Amniotic stem cell (primary cell): ENCODE measurements at regions not wholly inside any gene's neighbourhood (a gene's known extent, or its start where the extent isn't known, plus 50 kb on each side); places are given as distances from the start of the nearest gene placed in this dataset.

Source experiments
- DNase-seq: peaks from one replicate; lab custom pipeline; 2025; lab: John Stamatoyannopoulos, UW

DNA sequence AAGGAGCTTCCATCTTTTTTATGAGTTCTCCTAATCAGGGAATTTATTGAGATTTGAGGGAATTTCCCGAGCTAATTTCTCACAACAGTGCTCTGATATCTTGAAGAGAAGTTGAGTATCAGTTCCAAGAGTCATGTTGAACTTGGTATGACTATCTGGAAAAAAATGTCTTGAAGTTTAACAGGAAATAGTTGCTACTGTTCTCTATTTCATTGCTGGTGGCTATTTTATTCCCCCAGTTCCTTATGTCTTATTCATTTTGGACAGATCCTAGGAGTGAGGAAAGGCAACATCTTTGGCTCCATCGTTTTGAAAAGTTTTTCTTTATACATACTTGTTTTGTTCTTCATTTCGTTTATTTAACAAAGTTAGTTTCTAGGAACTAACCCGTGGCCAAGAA, 307.8 kb upstream of the AGTR1 start:
- no peak for DNase-seq

DNA sequence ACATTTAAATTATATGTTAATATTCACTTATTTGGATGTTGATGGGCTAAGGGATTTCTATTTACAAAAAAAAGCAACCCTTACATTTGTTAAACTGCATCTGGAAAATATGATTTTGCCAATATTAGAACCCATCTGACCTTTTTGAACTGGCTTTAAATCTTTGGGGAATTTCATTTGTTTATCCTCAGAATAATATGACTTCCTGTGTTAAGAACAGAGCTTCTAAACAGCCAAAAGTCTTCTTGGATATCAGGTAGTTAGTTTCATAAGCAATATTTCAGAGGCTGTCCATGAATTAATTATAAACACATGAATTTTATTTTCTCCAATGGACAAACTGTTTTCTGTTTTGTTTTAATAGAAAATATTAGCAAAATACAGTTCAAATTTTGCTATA, 301.9 kb upstream of the AGTR1 start:
- no peak for DNase-seq

- DNase-seq, result no peak
Observed at GRCh38 chr3:148400754-148401153, 296.9 kb upstream of the AGTR1 start.

GRCh38 chr3:148408667-148409066, 289.0 kb upstream of the AGTR1 start:
- no peak for DNase-seq

GRCh38 chr3:148420242-148420641, 277.5 kb upstream of the AGTR1 start:
- no peak for DNase-seq

GRCh38 chr3:148428862-148429605, 268.7 kb upstream of the AGTR1 start:
- DNase-seq, result no peak

DNA sequence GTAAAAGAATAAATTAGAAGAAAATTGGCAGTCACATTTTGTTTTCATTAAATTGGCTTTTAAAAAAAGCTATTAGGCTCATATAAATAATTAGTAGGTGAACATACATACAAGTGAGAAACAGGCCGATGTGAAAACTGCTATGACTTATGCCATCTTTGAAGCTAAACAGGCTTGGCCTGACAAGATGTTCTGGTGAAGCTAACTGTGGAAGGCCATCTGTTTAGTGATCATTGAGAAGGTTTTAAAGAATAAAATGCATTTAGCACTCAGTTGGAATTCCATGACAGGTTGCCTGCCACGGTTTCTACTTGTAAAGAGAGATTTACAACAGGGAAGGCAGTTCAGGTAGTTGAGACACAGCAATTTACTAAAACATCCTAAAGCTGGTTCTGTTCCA, 264.0 kb upstream of the AGTR1 start:
- DNase-seq, result no peak

DNA sequence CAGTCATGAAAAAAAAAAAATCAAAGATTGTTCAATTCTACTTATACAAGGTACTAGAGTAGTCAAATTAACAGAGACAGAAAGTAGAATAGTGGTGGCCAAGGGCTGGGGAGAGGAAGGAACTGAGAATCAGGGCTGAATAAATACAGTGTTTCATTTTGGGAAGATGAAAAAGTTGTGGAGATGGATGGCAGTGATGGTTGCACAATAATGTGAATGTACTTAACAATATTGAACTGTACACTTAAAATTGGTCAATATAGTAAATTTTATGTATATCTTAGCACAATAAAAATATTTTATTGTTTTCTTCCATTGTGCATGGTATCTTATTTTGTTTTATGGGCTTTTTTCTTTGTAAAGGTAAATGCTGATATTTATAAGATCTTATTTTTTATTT, 262.2 kb upstream of the AGTR1 start:
- DNase-seq, result no peak

- DNase-seq, result no peak
Observed at GRCh38 chr3:148439254-148439822, 258.4 kb upstream of the AGTR1 start.

DNA sequence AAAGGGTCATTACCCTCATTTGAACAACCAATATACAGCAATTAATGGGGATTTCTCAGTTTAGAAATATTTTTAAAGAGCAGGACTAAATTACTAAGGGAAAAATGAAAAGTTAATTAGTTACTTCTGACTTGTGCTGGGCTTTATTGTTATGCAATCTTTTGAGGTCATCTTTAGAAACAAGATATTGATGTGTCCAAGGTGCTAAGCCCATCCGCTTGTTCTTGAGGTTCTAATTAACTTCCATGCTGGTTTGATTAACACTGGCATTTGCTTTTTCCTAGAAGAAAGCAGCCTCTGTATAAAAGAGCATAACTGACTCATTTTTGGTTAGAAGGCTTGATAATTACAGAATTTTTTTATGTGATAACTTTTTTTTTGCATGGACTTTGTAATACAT, 256.5 kb upstream of the AGTR1 start:
- DNase-seq, result no peak

DNA sequence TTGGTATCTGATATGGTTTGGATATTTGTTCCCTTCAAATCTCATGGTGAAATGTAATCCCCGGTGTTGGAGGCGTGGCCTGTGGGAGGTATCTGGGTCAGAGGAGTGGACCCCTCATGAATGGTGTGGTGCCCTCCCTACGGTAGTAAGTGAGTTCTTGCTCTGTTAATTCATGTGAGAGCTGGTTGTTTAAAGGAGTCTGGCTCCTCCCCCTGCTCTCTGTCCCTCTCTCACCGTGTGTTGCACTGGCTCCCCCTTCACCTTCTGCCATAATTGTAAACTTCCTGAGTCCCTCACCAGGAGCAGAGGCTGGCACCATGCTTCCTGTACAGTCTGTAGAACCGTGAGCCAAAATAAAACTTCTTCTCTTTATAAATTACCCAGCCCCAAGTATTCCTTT, 246.9 kb upstream of the AGTR1 start:
- no peak for DNase-seq

DNA sequence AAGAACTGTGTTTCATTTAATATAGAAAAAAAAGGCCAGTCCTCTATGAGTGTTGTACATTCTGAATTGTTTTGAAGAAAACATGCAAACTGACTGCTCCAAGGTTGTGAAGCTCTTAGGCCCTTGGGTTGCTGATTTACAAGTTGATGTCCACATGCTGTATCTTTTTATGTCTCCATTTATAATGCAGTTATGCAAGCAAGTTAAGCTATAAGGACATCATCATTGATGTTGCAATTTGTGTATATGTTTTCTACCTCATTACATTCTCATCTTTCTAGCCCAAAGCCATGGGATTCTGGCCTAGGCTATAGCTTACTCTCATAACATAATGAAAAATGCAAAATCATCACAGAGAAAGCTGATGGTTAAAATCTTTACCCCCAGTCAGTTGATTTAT, 245.7 kb upstream of the AGTR1 start:
- no peak for DNase-seq

DNA sequence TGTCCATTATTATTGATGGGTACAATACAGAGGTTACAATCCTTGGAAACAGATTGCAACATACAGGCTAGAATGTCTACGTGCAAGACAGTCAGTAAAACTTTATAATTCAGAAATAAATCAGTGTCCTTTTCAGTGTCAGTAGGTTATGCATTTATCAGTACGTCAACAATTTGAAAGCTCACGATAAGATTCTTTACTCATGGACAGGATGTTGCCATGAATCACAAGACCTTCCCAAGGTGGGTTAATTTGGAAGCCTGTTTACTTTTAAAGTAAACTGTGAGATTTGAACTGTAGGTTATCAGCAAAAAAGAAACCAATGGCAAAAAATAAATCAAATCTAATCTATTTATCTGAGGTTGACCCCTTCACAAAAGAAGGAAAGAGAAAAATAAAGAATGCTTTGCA, 243.9 kb upstream of the AGTR1 start:
- DNase-seq, result no peak

GRCh38 chr3:148455098-148455497, 242.6 kb upstream of the AGTR1 start:
- no peak for DNase-seq

- DNase-seq, result no peak
Observed at GRCh38 chr3:148457886-148458285, 239.8 kb upstream of the AGTR1 start.

- DNase-seq, result no peak
Observed at GRCh38 chr3:148459931-148460513, 237.7 kb upstream of the AGTR1 start.

- no peak for DNase-seq
Observed at GRCh38 chr3:148460686-148461085, 237.0 kb upstream of the AGTR1 start.

- no peak for DNase-seq
Observed at GRCh38 chr3:148464246-148464645, 233.5 kb upstream of the AGTR1 start.

DNA sequence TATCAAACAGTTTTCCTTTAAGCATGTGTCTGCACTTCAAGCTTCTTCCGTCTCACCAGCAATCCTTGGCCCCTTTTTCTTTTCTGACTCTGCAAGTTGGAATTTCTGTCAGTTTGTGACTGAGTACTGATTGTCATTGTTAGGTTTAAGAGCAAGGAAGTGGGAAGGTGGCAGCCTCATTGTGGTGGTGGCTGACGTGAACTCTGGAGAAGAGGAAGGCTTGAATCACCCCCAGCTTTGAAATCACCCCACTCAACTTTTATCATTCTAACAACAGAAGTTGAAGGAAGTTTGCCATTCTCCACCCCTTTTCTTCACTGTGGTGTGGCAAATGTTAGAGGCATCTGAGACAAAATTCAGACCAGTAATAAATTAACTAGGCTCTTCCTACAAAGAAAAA, 231.6 kb upstream of the AGTR1 start:
- no peak for DNase-seq

DNA sequence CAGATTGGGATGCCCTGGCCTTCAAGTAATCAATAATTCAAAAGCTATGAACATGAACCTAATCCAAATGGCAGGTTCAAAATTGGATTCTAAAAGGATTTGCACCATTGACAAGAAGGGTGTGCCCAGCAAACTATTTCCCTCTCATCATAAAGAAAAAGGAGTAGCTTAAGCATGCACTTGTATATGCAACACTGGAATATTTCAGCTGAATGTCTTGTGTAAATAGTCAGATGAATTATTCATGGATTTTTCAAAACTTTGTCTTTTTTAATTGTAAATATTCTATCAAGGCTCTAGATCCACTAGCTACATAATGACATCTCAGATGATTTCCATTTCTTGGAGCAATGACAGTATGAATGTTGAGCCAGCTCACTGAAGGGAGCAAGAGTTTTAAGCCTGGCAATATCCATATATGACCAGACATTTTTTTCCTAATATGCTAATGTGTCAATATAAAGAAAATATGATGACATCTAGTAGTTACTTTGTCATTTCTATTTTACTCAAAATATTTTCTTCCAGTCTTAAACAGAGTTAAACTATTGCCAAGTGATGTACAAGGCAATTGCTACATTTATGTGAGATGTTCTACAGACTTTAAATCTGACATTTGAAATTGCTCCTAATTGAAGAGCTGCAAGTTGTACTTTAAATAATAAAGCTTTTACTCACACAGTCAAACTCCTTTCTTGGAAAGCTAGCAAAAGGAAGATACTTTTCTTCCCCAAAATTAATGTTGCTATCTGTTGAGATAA, 230.5 kb upstream of the AGTR1 start:
- no peak for DNase-seq

DNA sequence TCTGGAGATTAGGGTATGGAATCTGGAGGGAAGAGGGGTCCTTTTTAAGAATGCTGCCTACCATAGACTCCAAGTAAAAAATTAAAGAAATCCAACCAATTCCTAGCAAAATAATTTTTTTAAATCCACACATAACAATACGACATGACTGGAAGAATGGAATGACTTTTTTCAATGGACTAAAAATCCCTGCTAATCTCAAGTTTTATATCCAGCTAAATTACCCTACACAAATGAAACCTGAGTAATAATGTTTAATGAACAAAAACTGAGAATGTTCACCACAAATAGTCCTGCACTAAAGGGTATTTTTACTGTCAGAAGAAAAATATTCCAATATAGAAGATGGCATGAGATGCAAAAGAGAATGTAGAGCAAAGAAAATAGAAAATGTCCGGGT, 220.3 kb upstream of the AGTR1 start:
- no peak for DNase-seq

GRCh38 chr3:148493631-148494030, 204.1 kb upstream of the AGTR1 start:
- no peak for DNase-seq

GRCh38 chr3:148494451-148494850, 203.3 kb upstream of the AGTR1 start:
- DNase-seq, result no peak
